ENCODE measurements at regions not wholly inside any gene's neighbourhood (a gene's known extent, or its start where the extent isn't known, plus 50 kb on each side); places are given as distances from the start of the nearest gene placed in this dataset.
"Not testable (repeated sequence)": the region's sequence is repeated elsewhere in the genome, so short reads cannot be mapped to it uniquely, and the experiment has no call there.

DNA sequence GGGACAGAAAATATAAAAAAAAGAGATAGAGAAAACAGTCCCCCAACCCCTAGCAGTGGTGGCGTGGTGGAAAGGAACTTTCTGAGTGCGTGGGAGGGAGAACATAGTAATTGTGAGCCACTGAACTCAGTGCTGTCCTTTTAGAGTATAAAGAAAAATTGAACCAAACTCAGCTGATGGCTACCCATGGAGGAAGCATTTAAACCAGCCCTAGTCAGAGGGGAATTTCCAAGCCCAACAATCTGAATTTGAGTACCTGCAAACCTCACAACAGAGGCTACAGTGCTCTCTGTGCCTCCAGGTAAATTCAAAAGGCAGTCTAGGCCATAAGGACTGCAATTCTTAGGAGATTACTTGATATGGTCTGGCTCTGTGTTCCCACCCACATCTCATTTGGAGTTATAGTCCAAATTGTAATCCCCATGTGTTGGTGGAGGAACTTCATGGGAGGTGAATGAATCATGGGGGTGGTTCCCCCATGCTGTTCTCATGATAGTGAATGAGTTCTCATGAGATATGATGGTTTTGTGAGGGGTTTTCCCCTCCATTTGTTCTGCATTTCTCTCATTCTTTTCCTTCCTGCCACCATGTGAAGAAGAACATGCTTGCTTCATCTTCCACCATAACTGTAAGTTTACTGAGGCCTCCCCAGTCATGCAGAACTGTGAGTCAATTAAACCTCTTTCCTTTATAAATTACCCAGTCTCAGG lies 687.8 kb downstream of the FAM181B start:
- DNase-seq, result no peak

GRCh38 chr11:82043316-82043715 lies 690.3 kb downstream of the FAM181B start:
- DNase-seq, result no peak

DNA sequence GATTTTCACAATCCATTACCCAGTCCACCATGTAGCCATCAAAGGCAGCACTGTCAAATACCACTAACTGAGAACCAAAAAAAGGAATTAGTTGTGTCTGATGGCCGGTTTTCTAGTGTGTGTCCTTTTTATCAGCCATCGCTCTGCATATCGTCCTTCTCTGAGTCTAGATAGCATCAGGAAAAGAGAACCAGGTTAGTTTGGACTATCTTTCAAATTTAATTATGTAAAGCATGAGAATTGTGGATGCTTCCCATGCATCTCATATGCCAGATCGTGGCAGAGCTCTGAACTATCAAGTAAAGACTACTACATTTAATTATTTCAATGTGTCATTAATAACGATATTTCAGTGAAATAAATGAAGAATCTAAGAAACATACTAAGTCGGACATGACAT lies 691.9 kb downstream of the FAM181B start:
- DNase-seq, result no peak

GRCh38 chr11:82038154-82038553 lies 695.5 kb downstream of the FAM181B start:
- DNase-seq, result peak; percentile 18

DNA sequence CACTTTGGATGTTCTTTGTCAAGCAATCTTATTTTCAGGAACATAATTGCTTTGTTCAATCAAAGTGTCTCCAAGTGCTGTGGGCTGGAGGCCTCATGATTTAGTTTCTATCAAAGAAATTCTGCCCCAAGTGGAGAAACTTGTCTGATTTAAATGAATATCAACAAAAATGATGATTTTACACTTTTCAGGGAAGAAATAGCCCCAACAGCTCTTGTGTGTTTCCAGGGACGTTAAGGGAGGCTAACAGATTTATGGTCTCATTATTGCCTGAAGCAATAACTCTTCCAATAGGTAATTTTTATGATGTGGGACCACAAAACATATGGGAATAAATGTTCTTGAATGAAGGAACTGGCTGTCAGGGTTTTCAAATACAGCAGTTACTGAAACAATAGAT lies 699.1 kb downstream of the FAM181B start:
- DNase-seq, result no peak

GRCh38 chr11:82027335-82027734 lies 706.3 kb downstream of the FAM181B start:
- not testable (repeated sequence) for DNase-seq

- DNase-seq, result no peak
These were observed 708.9 kb downstream of the FAM181B start for GRCh38 chr11:82024760-82025159.

GRCh38 chr11:82012276-82012675 lies 721.4 kb downstream of the FAM181B start:
- DNase-seq, result no peak

DNA sequence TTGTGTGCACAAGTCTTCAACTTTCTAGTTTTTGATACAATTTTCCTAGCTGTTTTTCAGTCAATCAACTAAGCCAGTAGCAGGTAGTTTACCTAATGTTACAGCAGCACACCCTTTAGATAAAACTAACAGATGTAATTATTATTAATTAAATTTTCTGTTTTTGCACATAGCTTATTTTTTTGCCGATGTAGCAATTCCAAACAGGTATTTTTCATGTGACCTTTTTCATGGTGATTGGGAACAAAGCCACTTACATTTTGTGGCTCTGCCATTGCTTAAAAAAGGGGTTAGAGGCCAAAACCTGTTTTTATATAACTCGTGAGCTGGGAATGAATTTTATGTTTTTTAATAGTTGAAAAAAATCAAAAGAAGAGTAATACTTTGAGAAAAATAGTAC lies 724.5 kb downstream of the FAM181B start:
- DNase-seq, result no peak

DNA sequence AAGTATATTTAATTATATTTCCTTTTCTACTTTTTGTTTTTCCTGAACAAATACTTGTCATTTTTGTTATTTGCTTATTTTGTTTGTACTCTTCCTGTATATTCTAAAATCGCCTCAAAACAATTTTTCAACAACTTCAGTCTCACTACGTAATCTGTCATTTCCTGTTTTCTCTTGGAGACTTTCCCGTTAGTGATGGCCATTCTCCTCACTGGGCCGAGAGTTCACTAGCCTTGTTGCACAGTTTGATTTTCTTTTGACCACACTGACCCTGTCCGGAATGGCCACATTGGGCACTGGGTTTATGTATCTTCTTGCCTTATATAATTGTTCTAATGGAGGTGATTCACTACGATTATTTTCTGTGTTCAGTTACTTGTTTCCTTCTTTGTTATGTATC lies 726.1 kb downstream of the FAM181B start:
- no peak for DNase-seq

DNA sequence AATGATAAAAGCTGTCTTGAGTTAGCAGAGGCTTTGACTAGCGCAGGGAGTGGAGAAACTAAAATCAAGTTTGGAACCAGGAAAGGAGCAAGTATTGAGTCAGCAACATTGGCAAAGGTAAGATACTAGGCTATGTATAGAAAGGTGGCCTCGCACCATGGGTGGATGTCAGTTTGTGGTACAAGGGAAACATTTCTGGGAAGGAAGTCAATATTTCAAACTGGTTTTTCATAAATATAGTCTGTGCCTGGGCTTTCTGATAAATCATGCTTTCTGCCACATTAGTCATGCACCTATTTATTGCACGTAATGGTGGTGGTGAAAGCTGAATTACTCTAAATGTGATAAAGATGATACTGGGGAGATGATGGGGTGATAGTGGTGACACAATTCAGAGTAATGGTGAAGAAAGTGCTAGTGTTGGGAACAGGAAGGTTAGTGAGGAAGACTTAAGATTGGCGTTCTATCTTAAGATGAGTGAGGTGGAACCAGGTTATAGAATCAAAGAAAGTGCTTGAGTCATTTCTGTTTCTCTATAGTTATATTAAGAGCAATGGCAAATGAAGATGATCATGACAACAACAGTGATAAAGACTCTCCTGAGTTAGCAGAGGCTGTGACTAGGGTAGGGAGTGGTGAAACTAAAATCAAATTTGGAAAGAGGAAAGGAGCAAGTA lies 729.0 kb downstream of the FAM181B start:
- DNase-seq, result no peak

DNA sequence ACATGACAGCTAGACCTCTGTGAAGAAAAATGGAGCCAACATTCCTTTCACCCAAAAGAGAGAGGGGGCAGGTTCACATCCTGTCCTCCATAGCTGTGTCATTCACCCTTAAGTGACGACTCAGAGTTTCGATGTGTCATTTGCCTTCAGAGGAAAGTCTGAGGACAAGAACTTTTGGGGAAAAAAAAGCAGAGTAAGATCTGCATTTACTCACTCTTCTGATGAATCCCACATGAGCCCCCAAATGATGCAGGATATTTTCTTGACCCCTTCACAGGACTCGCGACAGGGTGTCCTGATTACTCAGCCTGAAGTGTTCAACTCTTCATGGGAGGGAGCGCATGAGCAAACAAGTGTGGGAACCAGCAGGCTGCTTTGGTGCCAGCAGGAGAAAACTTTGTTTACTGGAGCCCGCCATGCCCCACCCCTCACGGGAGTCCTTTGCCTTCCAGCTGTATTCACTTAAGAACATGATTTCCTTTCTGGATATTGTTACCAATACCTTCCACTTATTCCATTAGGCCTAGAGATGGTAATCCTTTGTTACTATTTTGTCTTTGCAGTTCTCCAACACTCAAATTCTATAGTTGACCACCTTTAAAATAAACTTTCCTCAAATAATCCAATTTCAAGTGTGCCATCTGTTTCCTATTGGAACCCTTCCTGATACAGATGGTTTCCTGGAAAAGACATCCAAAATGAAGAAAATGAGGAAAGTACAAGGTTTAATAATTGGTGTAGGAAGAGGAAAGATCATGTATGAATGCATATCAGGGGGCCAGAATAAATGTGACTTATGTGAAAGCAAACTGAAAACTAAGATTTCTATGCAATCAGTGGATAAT lies 729.8 kb downstream of the FAM181B start:
- peak; percentile 91 for DNase-seq

DNA sequence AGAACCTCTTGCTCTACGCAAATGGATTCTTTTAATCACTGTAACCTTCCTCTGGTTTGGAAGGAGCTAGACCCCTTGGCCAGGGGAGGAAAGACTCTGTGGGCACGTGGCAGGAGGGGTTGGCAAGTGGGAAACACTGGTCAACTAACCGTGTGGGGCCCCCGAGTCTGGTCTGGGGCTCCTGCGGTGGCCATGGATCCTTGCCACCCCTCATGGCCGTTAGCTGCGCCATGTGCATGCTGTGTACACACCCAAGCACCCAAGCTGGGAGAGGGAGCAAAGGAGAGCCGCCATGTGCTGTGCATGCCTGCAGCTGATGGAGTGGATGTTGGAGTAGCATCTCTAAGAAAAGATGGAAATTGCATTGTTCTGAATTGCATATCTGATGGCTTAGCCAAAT lies 730.6 kb downstream of the FAM181B start:
- DNase-seq, result no peak

DNA sequence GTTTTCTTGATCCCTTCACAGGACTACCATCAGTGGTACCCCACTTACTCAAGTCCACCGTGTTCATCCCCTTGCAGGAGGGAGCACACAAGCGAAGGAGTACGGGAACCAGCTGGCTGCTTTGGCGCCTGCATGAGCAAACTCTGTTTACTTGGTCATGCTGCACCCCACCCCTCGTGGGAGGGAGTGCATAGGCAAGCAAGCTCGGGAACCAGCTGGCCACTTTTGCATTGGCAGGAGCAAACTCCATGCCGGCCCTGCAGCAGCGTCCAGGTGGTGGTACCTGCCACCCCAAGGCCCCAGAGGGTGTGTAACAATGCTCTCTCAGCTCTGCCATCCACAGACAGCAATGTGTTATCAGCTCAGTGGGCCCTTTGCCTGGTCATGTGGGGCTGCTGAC lies 737.8 kb downstream of the FAM181B start:
- peak; percentile 37 for DNase-seq

- DNase-seq, result no peak
These were observed 739.9 kb downstream of the FAM181B start for GRCh38 chr11:81993755-81994154.

- no peak for DNase-seq
These were observed 742.8 kb downstream of the FAM181B start for GRCh38 chr11:81990659-81991443.

GRCh38 chr11:81989093-81989492 lies 744.6 kb downstream of the FAM181B start:
- no peak for DNase-seq

DNA sequence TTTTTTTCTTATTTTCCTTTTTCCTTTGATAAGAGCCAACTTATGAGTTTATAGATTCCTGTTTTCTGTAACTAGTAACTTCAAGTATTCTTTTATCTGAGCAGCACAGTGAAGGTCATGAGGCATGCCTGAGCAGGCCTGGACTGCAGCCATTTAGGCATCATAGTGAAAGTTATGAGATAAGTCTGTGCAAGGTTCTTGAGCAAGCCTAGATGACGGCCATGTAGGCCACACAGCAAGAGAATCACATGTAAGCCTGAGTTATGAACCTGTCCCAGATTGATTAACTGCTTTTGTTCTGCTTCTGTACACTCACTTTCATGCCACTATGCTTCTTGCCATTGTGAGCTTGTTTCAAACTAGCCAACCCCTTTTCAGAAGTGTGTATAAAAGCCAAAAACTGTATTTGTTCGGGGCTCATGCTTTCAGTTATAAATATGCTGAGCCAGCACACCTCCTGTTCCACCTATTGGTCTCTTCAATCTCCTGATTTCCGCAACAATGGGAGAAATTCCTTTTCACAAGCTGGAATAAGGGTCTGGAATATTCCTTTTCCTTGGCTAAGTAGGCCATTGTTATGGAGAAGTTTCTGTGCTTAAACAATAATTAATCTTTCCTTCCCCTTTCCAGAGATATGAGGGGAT lies 745.7 kb downstream of the FAM181B start:
- DNase-seq, result no peak

GRCh38 chr11:81986556-81987161 lies 747.0 kb downstream of the FAM181B start:
- DNase-seq, result no peak

DNA sequence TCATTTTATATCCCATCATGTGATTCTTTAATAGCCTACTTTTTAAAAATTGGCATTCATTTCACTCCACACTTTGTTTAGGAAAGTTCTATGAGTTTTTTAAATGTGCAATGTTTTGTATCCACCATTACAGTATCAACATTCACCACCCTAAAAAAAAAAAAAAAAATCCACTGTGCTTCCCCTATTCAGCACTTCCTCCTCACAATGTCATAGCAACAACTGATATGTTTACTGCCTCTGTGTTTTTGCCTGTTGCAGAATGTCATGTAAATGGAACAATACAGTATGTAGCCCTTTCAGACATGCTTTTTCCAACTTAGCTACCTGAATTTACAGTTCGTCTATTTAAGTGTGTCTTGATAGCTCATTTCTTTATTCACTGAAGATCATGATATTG lies 754.2 kb downstream of the FAM181B start:
- DNase-seq, result no peak

DNA sequence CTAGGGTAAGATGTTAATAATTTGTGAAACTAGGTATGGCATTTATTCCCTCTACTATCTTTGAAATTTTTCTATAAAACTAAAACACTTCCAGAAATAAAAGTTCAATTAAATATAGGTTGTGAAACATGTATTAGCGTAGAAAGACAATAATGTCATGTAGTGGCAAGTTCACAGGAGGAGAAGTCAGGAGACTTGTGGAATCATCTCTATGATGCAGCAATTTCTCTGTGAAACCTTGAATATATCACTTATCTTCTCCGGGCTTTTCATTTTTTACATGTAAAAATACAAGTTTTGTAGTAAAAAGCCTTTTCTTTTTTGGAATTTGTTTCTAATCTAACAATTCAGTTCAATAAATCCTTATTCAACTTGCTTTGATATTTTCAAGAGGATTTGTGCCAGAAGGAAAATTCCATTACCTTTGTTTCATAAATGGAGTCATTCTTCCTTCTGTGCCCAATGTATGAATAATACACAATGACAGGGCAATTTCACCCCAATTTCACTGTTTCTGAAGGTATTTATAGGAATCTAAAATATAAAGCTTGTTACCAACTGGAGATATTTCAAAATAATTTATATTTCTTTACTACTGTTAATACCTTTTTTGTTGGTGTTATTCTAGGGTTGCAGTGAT lies 758.3 kb downstream of the FAM181B start:
- DNase-seq, result no peak

GRCh38 chr11:81970886-81971285 lies 762.8 kb downstream of the FAM181B start:
- DNase-seq, result no peak
